ENCODE measurements at regions not wholly inside any gene's neighbourhood (a gene's known extent, or its start where the extent isn't known, plus 50 kb on each side); places are given as distances from the start of the nearest gene placed in this dataset.

DNA sequence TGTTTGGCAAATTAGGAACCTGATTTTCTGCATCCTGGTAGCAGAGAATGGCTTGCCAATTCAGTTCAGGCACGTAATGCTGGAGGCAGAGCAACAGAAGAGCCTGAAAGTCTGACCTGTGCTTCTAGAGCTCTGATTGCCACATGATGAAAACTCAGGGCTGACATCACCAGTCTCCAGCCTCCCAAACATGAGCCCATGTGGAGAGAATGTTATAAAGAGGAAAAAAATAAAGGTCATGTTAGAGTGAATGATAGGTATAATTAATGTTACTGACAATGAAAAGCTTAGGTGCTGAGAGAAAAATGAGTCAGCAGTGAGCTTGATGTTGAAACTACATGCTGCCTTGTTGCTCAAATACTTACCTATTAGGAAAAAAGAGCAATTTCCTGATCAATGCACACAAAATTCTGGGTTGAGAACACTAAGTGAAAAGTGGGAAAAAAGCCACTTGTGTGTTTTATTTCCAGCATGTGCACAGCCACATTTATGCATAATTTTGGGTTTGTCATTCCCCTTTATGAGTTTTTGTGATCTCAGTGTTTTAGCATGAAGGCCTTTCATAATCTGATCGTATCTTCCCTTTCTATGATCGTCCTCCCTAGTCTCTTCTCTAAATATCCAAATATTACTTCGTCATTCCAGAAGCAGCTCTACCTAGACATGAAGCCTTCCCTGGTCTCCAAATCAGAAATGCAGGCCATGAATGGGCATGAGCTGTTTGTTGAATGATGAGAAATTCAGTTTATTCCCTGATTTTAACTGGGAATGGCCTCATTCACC, 113.3 kb upstream of the CPEB2 start:
- WGBS, 2 donors, result 66 to 84% methylated on average over 4 of the region's 4 CpGs
- H3K4me3 ChIP-seq, result no peak overlapping the region
- H3K4me1 ChIP-seq, result peaks cover 0 to 2% (median 0%) of the 10 kb centered on the region in 4 donors
- no peaks in the 10 kb centered on the region for H3K9me3 ChIP-seq
- ATAC-seq (ENCODE audit: low FRiP score in 2 of 2) (peak in 1 of 2 donors; percentile 68), DNase-seq (peak in 1 of 2 donors; percentile 40)
- H3K27ac ChIP-seq, result no peak overlapping the region
- no peaks in the 10 kb centered on the region for H3K36me3 ChIP-seq
- H3K27me3 ChIP-seq, result no peaks in the 10 kb centered on the region
- TF ChIP-seq EP300 (IDR thresholded peaks at IDR 0.05), result no peak
- TF ChIP-seq POLR2A (IDR thresholded peaks at IDR 0.05), result no peak
- TF ChIP-seq, protein P1, sequence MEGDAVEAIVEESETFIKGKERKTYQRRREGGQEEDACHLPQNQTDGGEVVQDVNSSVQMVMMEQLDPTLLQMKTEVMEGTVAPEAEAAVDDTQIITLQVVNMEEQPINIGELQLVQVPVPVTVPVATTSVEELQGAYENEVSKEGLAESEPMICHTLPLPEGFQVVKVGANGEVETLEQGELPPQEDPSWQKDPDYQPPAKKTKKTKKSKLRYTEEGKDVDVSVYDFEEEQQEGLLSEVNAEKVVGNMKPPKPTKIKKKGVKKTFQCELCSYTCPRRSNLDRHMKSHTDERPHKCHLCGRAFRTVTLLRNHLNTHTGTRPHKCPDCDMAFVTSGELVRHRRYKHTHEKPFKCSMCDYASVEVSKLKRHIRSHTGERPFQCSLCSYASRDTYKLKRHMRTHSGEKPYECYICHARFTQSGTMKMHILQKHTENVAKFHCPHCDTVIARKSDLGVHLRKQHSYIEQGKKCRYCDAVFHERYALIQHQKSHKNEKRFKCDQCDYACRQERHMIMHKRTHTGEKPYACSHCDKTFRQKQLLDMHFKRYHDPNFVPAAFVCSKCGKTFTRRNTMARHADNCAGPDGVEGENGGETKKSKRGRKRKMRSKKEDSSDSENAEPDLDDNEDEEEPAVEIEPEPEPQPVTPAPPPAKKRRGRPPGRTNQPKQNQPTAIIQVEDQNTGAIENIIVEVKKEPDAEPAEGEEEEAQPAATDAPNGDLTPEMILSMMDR (IDR thresholded peaks at IDR 0.05), result no peak
- TF ChIP-seq POLR2AphosphoS5 (IDR thresholded peaks at IDR 0.05), result no peak

DNA sequence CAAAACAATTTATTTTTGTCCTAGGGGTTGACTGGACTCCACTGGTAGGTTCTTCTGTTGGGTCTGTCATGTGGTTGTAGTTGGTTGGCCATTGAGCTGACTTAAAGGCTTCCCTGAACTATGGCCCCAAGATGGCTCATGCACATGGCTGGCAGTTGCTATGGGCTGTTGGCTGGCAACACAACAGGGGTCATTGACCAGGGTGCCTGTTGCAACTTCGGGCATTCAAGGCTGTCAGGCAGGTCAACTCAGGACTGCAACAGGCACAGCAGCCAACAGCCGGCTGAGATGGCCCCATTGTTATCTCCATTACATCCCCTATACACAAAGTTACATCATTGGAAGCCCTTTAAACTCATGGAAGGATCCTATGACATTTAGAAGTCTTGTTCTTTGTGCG, 109.7 kb upstream of the CPEB2 start:
- Histone ChIP-seq H3K4me1 (peaks cover 0 to 10% (median 0%) of the 10 kb centered on the region in 4 donors), H3K27ac (no peak overlapping the region), H3K27me3 (no peaks in the 10 kb centered on the region), H3K36me3 (no peaks in the 10 kb centered on the region), H3K9me3 (no peaks in the 10 kb centered on the region), H3K4me3 (no peak overlapping the region)
- DNase-seq (no peak), ATAC-seq (ENCODE audit: low FRiP score in 2 of 2) (no peak)
- TF ChIP-seq, protein P1 (IDR thresholded peaks at IDR 0.05), result no peak
- TF ChIP-seq POLR2AphosphoS5 (IDR thresholded peaks at IDR 0.05) (no peak), EP300 (IDR thresholded peaks at IDR 0.05) (no peak), POLR2A (IDR thresholded peaks at IDR 0.05) (no peak)
- 92% methylated on average over 3 of the region's 3 CpGs for WGBS, 2 donors

DNA sequence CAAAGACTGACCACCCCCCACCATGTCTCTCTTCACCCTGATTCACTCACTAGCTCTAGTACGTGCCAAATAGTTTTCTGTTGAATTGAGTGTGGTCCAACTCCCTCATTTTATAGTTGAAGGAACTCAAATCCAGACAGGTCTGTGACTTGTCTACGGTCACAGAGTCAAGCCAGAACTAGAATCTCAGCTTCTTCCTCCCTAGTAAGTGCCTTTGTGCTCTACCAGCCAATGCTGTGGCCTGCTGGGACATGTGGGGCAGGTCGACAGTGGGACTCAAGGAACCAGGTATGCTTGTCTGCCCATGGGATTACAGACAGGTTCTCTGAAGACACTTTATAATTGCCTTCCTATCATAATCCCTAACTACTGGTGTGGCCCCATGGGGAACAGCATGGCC, 108.6 kb upstream of the CPEB2 start:
- DNase-seq, result no peak
- Histone ChIP-seq H3K4me3 (no peak overlapping the region), H3K27me3 (no peaks in the 10 kb centered on the region), H3K27ac (peak overlapping the region in 1 of 4 donors; percentile 42), H3K36me3 (no peaks in the 10 kb centered on the region), H3K9me3 (no peaks in the 10 kb centered on the region), H3K4me1 (peaks cover 0 to 10% (median 0%) of the 10 kb centered on the region in 4 donors)
- no peak for ATAC-seq (ENCODE audit: low FRiP score in 2 of 2)
- TF ChIP-seq POLR2AphosphoS5 (IDR thresholded peaks at IDR 0.05), result no peak
- TF ChIP-seq EP300 (IDR thresholded peaks at IDR 0.05), result no peak
- TF ChIP-seq, protein P1 (IDR thresholded peaks at IDR 0.05), result no peak
- no peak for TF ChIP-seq POLR2A (IDR thresholded peaks at IDR 0.05)
- WGBS, 2 donors, result 79 to 84% methylated on average over 3 of the region's 3 CpGs

DNA sequence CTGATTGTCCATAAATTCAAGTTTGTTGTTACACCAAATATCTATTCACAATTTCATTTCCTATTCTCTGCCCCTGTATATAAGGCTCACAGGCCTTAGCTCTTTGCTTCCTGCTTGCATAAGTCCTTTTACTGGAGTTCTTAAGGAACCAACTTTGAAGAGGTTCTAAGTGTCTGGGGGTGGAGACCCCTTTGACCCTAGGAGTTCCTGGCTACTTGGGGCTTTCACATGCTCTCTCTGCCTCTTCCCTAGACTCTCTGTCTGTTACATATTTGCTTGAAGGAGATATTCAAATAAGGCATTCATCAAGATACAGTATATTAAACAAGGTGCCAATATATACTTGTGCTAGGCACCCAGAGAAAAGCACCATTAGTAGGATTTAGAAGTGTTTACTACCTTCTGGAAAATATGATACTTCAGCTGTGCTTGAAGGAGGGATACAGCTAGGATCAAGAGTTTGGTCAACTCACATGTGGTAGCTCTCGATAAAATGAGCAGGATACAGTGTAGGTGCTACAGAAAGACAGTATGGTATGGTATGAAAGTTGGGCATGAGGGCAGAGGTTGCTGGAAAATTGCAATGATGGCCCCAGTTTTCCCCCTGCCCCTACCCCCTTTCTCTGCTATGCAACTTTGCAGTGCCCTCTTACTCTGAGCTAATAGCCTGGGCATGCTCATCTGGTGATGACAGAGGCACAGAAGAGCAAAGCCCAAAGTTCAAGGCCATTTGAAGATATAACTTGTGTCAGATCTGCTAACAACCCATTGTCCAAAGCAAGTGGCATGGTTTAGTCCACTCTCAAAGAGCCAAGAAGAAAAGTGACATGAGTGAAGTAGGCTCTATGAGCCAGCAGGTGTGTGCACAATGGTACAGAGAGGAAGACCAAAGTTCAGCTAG, 107.6 kb upstream of the CPEB2 start:
- Histone ChIP-seq H3K36me3 (no peaks in the 10 kb centered on the region), H3K9me3 (no peaks in the 10 kb centered on the region), H3K27me3 (no peaks in the 10 kb centered on the region), H3K4me1 (peaks cover 0 to 10% (median 0%) of the 10 kb centered on the region in 4 donors), H3K4me3 (no peak overlapping the region), H3K27ac (no peak overlapping the region)
- peak in 1 of 4 donors; percentile 8 for TF ChIP-seq EP300 (IDR thresholded peaks at IDR 0.05)
- TF ChIP-seq POLR2AphosphoS5 (IDR thresholded peaks at IDR 0.05), result no peak
- 65 to 69% methylated on average over 1 of the region's 1 CpG for WGBS, 2 donors
- peak in 1 of 2 donors; percentile 52 for ATAC-seq (ENCODE audit: low FRiP score in 2 of 2)
- DNase-seq, result no peak

DNA sequence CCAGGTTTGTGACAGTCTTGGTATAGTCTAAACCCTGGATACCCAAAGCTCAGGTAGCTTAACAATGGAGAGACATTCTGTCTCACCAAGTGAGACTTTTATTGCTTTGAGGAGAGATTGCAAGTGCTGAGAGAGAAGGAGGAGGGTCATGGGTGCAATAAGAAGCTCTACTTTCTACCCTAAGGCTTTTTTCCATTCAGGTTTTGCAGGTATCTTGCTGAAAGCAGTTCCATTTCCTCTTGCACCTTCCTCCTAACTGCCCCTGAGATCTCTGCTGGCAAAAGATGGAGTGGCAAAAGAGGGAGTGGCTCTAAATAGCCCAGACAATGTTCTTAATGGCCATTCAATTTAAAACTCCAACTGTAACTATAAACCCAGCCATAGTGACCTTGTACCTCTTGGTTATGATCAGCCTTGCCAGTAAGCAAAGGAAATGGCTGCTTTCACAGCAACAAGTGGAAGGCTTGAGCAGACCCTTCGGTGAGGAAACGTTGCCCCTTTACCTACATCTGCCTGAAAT, 105.6 kb upstream of the CPEB2 start:
- ATAC-seq (ENCODE audit: low FRiP score in 2 of 2) (no peak), DNase-seq (no peak)
- Histone ChIP-seq H3K9me3 (no peaks in the 10 kb centered on the region), H3K36me3 (no peaks in the 10 kb centered on the region), H3K27me3 (no peaks in the 10 kb centered on the region), H3K27ac (no peak overlapping the region), H3K4me3 (no peak overlapping the region), H3K4me1 (peaks cover 0 to 10% (median 0%) of the 10 kb centered on the region in 4 donors)
- WGBS, 2 donors, result 98 to 100% methylated on average over 2 of the region's 2 CpGs
- TF ChIP-seq EP300 (IDR thresholded peaks at IDR 0.05) (no peak), POLR2A (IDR thresholded peaks at IDR 0.05) (no peak), POLR2AphosphoS5 (IDR thresholded peaks at IDR 0.05) (no peak)
- TF ChIP-seq, protein P1 (IDR thresholded peaks at IDR 0.05), result no peak
